Body of pancreas (tissue), 4 donors: ENCODE measurements at regions not wholly inside any gene's neighbourhood (a gene's known extent, or its start where the extent isn't known, plus 50 kb on each side); places are given as distances from the start of the nearest gene placed in this dataset.

Source experiments
- POLR2A ChIP-seq, 3 donors: fragments of 450-650 bp; IDR thresholded peaks; one replicate each; pipeline ENCODE4 v1.6.1; 2016; ENCODE audit warnings: antibody characterized with exemption in 3 of 3, mild to moderate bottlenecking in 2 of 3
- TF ChIP-seq, protein P1 (sequence below), 7 experiments: fragments of 450-650 bp in 4 of 7; fragments of 200-600 bp in 3 of 7; sonication (generic) in 3 of 7; IDR thresholded peaks; one replicate each; pipeline ENCODE4 v1.5.1; 2016 to 2019; ENCODE audit warnings: antibody characterized with exemption in 7 of 7

DNA sequence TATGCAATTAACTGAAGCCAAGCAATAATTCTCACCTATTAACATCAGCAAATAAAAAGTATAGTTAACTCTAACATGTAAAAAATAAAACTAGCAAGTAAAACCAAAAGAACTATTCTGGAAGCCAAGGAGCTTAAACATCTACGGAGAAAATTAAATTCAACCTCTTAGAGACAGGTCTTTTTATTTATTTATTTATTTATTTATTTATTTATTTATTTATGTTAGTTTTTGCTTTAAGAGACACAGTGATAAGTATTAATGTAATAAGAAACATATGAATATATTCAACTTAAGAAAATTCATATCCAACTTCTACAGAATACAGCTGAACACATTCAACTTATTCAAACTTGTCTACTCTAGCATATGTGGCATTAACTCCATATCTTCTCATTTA lies 472.1 kb upstream of the IZUMO3 start:
- no peak for TF ChIP-seq POLR2A (IDR thresholded peaks at IDR 0.05)
- TF ChIP-seq, protein P1, sequence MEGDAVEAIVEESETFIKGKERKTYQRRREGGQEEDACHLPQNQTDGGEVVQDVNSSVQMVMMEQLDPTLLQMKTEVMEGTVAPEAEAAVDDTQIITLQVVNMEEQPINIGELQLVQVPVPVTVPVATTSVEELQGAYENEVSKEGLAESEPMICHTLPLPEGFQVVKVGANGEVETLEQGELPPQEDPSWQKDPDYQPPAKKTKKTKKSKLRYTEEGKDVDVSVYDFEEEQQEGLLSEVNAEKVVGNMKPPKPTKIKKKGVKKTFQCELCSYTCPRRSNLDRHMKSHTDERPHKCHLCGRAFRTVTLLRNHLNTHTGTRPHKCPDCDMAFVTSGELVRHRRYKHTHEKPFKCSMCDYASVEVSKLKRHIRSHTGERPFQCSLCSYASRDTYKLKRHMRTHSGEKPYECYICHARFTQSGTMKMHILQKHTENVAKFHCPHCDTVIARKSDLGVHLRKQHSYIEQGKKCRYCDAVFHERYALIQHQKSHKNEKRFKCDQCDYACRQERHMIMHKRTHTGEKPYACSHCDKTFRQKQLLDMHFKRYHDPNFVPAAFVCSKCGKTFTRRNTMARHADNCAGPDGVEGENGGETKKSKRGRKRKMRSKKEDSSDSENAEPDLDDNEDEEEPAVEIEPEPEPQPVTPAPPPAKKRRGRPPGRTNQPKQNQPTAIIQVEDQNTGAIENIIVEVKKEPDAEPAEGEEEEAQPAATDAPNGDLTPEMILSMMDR (IDR thresholded peaks at IDR 0.05) = no peak
